ENCODE measurements at regions not wholly inside any gene's neighbourhood (a gene's known extent, or its start where the extent isn't known, plus 50 kb on each side); places are given as distances from the start of the nearest gene placed in this dataset.

DNA sequence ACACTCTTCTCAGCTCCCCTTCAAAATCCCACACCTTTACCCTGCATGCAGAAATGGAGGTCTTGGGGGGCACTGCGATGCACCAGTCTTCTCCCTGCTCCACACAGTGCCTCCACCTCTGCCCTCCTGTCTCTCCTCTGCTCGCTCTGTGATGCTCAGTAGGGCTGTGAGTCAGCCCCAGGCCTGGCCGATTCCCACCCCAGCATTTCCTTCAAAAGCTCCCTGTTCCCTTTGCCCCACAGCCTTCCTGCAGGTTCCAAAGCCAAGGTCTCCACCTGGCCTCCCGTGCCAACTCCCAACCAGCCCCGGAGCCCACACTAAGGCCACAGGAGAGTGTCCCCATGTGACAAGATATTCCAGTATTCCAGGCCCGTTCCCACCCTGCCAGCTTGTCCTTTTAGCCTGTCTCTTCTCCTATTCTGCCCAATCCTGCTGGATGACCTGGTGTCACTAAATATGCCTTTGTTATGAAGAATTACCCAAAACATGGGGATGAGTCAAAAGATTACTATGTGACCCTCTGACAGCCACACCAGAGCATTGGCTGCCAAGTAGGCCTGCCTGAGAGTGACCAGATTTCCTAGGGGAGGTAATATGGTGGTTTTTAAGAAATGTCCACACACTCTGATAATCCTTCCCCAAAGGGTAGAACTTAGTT lies 118.9 kb upstream of the NXT1 start:
- peak; percentile 38 for DNase-seq (ENCODE audit: low read depth)

DNA sequence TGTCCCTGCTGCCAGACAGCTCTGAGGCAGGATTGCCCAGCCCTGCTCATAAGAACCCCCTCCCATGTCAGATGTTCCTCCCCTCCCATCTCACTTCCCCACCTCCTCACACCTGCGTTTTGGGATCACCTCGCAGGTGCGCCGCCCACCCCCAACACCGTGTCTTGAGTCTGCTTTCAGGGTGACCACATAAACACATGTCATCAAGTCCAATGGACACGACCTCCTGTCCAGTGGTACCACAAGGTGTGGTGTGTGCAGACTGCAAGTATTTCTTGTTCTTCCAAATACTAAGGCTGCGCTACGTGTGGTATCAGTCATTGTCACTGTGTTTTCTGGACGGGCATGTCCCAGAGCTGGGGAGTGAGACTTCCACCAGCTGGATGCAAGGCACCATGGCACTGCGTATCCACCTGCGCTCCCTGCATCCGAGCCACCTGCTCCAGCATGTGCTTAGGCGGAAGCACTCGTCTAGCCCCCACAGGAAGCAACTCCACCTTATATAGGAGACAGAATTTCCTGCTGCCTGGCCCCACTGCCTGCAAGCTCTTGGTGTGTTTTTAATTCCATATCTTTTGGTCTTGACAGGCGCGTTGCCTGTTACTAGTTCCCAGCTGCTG lies 119.7 kb upstream of the NXT1 start:
- DNase-seq (ENCODE audit: low read depth), result no peak

DNA sequence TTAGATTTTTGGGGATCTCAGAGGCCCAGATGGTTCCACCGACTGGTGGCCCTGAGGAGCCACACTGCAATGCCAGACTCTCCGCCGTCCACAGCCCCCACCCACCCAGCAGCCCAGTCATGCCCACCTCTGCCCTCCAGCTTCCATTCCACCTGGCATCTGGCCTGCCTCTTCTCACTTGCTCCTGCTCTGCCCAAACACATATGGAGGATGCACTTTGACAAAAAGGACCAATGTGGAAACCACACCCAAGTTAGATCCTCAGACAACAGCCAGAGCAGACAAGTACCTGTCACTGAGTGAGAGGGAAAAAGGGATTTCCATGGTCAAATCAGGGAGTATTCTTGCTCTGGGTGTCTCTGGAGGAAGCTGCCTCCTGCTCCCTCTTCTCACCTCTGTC lies 120.6 kb upstream of the NXT1 start:
- no peak for DNase-seq (ENCODE audit: low read depth)

DNA sequence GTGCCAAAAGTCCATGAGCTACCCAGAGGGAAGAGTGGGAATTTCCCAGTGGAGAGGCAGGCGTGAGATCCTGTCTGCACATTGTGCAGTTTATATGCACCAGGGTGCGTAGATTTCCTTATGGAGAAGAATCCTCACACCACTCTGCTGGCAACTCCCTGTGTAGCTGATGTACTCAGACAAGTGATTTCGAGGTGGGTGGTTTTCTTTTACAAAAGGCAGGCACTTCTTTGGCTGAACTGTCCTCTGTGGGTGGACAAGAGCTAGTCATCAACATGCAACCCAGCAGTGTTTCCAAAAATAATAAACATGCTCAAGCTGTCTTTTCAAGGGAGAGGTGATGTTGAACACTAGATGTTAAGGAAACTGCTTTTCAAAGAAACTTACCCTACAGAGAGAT lies 121.7 kb upstream of the NXT1 start:
- DNase-seq (ENCODE audit: low read depth), result no peak

DNA sequence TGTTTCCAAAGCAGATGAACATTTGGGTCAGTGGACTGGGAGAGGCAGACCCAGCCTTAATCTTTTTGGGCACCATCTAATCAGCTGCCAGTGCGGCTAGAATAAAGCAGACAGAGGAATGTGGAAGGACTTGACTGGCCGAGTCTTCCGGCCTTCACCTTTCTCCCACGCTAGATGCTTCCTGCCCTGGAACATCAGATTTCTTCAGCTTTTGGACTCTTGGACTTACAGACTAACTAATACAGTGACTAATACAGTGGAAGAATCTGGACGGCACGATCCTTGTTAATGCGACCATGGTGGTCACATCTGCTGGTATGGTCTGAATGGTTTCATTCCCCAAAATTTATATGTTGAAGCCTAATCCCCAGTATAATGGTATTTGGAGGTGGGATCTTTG lies 122.6 kb upstream of the NXT1 start:
- DNase-seq (ENCODE audit: low read depth), result no peak

DNA sequence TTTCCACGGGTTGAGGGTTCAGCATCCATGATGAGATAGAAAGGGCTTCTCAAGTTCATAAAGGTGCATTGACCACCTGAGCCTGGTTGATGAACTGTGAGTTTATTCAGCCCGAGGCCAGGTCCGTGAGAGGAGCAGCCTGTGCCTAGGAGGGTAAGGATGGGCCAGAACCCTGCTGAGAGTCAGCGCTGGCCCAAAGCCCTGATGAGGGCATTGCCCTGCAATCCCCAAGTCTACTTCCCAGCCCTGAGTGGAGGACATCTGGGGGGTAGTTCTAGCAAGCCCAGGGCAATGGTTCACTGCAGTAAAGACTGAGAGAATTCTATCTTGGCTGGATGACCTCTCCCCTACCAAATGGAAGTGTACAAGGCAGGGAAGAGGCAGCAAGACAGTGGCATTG lies 123.3 kb upstream of the NXT1 start:
- no peak for DNase-seq (ENCODE audit: low read depth)

DNA sequence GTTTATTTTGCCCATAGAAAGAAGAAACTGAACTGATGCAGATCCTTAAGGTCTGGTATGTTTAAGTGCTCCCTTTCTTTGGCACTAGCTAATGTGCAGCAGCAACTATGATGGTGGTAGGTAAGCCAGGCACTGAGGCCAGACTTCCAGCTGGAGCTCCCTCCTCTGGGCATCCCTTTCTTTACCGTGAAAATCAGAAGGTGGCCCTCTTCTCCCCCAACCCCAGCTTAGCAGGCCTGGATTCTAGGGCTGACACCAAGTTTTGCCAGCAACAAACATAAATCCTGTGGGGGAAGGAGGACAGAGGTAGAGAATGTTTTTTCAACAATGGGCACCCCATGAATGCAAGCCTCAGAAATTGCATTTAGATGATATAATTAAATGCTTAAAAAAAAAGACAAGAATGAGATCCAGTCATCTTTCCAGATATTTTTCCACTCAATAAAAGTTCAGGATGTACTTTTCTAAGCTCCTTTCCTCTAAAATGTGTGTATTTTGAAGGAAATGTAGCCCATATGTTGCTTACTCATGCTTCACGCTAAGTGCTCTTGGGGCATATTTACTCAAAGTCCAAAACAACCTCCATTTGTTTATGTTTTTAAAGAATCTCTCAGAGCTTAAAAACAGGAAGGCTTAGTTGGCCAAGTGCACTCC lies 123.9 kb upstream of the NXT1 start:
- DNase-seq (ENCODE audit: low read depth), result no peak

DNA sequence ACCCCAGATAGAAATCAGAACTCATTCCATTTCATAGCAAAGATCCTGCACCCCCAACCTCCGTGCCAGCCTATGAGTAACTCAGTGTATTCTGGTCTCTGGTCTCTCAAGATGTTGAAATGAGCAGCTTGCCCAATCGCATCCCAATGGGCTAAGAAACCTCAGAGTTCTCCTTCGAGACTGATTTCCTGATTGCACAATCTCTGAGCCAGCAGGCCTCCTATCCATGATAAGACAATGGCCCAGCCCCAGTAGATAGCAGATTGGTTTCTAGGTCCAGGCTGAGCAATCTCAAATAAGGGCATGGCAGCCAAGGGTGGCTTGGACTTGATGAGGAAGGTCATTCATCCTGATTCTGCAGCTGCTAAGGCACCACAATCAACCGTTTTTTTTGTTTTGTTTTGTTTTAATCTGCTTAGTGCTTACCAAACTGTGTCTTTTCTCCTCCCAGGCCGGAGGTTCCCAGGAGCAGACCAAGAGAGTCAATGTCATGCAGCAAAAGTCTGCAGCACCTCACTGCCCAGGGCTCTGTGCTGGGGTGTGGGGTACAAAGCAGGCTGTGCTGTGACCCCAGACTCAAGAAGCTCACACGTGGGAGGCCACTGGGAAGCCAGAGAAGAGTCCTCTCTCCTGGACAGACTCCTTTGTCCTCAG lies 125.1 kb upstream of the NXT1 start:
- peak; percentile 87 for DNase-seq (ENCODE audit: low read depth)

DNA sequence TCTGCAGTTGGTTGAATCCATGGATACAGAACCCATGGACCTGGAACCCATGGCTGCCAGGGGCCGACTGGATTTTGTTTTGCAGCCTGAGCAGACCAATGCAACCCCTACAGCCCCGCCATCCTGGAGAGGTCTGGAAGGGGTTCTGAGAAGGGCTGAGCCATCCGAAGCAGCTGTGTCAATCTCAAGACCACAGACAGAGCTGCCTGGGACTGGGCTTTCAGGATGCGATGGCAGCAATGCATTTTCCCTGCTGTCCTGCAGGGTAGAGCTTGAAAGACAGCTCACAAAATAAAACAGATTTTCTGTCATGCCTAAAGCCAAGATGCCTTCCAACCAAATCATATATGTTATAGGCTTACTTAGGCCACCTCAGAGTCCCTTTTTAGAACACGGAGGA lies 125.8 kb upstream of the NXT1 start:
- DNase-seq (ENCODE audit: low read depth), result no peak

DNA sequence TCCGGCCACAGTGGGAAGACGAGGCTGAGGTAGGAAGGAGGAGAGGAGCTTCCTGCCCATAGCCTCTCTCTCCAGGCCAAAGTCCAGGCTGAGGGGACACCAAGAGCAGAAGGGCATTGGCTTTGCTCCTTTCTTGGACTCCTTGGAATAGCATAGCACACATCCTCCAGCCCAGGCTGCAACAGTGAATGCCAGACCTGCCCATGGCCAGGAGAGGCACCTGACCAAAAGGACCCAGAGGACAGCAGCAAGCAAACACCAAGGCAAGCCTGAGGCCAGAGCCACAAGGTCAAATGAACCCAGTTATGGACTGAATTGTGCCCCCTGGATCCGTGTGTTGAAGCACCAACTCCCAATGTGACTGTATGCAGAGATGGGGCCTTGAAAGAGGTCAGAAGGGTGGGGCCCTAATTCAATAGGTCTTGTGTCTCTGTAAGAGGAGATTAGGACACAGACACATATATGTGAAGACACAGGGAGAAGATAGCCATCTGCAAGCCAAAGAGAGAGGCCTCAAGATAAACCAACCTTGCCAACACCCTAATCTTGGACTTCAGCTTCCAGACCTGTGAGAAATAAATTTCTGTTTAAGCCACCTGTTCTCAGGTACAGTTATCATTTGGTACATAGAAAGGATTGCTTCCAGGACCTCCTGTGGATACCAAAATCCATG lies 126.5 kb upstream of the NXT1 start:
- no peak for DNase-seq (ENCODE audit: low read depth)

DNA sequence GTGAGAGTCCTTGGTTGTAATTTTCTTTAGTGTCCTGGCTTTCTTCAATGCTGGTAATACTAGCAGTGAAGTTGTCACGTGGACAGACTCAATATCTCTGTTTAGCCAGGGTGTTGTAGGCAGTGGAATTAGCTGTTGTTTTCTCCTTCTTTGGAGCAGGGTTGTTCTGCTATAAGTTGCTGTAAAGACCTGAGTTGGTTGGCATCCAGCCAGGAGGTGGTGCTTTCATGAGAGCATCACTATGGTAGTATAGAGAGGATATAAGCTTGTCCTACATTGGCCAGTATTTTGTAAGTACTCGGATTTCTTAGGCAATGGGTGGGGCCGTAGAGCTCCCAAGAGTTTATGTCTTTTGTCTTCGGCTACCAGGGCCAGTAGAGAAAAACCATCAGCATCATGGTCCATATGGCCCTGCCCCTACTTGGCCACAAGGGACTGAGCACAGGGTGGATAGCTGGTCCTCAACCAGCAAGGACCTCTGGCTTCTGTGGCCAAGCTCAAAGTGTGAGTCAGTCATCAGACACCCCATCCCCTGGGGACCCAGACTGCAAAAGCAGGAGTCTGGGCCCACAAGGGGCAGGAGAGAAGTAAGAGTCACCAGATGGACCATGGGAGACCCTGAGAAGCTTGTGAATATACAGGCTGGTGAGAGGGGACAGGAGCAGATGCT lies 127.9 kb upstream of the NXT1 start:
- DNase-seq (ENCODE audit: low read depth), result no peak

DNA sequence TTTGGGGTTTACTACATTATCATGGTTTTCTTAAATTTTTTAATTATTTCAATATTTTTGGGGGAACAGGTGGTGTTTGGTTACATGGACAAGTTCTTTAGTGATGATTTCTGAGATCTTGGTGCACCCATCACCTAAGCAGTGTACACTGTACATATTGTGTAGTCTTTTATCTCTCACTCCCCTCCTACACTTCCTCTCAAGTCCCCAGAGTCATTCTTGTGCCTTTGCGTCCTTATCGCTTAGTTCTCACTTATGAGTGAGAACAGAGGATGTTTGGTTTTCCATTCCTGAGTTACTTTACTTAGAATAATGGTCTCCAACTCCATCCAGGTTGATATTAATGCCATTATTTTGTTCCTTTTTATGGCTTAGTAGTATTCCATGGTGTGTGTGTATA lies 130.9 kb upstream of the CD93 start:
- no peak for DNase-seq (ENCODE audit: low read depth)

DNA sequence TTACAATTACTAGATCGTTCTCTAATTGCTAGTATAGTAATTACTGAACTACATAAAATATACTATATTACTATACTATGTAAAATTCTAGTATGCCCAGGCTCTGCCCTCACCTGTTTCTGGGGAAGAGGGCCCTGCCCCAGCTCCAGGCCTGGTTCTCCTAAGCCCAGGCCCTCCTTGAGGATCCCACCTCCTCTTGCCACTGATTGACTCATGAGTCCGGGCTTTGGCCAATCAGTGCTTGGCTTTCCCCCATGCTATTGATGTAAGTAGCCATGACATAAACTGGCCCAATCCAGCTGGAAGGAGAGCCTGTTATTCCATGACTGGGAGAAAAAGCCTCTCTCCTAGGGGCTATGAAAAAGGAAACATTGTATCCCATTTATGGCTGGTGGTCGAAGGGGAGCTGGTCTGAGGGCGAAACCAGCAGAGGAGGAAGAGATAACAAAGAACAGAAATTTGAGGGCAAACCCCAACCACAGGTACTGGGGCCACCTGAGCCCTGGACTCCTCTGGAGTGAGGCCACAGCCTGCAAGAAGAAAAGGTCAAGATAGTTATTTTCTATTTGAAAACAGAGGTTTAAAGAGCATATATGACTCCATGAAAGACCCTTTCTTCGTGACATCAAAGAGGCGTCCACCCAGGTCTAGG lies 129.3 kb upstream of the CD93 start:
- DNase-seq (ENCODE audit: low read depth), result no peak

DNA sequence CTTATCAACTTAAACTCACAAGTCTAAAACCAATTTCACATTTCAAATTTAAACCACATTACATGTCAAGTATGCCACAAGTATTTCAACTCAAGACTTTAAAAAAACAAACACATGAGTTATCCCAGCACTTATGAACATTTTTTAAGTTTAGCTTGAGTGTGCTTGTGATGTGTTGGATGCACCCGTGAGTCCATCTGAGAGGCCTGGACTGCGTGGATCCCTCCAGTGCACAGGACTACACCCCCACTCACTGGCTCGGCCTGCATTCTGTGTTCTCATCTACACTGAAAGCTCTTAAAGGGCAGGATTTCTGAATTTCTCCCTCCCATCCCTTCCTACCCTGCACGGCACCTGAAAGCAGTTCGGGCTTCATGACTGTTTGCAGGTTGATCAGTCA lies 128.8 kb upstream of the CD93 start:
- DNase-seq (ENCODE audit: low read depth), result no peak

DNA sequence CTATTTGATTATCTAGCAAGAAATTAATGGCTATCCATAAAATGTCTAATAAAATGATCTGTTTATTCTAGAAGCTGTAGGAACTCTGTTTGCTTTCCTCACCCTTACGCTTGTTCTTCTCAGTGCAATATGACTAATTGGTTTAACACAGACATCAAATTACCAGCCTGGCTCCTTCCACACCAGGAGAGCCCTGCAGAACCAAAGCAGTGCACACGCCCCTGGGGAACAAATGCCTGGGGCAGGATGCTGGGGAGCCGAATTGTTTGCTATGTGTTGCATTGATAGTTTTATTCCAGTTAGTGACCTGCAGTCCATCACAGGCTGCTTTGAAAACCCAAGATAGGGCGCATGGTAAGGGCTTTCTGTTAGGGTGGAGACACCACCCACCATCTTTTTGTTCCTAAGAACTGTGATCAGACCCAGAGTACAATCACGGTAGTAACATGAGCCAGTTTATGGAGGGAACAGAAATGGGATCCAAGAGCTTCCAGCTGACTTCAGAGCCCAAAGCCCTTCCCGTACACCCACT lies 126.4 kb upstream of the CD93 start:
- no peak for DNase-seq (ENCODE audit: low read depth)

DNA sequence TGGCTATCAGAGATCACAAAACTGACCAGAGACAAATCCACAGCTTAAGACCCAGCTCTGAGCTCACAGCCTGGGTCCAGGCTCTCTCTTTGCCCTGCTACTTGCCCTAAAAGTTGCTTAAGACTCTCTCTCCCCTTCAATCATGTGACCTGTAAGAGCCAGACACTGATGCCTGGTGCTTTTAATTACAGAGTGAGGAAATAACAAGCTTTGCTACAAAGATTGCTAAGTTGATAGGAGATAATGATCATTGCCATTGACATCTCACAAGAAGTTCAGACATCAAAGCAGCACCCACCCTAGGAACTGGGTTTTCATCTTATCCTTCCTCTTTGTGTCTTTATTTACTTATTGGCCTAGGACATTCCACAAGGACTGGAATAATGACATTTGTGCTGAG lies 125.9 kb upstream of the CD93 start:
- DNase-seq (ENCODE audit: low read depth), result no peak

DNA sequence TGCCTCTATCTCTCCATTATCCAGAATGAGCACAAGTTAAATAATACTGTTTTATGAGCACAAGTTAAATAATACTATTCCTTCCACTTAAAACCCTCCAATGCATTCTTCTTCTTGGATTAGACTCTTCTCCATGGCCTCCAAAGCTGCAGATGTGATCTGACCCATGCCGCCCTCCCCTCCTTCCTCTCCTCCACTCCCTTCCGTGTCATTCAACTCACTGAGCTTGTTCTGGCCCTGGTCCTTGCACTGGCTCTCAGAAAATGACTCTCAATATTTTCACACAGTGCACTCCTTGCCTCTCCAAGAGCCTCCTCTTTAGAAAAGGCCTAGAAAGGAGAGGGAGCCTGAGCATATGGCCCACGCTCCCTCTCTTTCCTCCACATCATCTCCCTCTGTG lies 125.0 kb upstream of the CD93 start:
- DNase-seq (ENCODE audit: low read depth), result no peak

DNA sequence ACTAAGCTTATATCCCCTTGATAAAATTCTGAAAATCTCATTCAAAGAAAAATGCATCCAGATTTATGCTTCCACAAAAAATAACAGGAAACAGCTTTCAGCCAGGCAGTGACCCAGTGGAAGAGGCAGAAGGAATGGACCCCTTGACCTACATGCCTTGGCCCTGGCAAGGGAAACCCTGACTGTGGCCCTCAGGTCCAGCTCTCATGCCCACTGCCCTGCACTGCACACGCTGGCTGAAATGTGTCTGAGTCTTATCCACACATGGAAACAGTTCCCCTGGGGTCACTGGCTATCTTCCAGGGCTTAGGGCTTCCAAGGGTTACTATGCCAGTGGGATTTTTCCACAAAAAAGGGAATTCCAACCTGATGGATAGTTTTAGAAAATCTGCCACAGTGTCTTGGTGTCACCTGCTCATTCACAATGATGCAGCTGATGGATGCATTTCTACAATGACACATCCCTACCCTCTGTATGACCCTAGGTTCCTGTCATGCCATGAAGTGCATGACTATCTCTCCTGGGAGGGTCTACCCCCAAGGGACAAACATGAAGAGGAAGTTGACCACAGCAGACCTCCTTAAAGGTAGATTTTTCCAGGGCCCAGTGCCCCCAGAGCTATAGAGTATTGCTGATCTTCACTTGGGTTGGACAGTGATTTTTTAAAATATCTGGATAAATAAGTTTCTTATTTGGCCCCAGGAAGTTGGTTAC lies 121.9 kb upstream of the CD93 start:
- no peak for DNase-seq (ENCODE audit: low read depth)

DNA sequence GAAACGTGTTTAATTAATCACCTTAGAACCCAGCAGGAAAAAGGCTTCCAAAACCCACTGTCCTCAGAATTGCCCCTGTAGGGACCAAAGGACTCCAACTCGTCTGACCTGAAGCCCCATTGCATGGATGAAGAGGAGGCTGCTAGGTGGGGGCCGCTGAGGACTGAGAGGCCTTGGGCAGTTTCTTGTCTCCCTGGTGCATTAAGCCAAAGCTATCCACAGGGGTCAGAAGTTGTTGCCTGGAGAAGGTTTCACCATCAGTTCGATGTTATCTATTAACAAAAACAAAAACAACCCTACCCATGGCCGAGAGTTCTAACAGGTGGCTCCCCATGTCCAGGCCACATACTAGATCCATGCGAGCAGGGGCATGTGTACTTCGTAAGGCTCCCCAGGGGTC lies 120.9 kb upstream of the CD93 start:
- DNase-seq (ENCODE audit: low read depth), result no peak

DNA sequence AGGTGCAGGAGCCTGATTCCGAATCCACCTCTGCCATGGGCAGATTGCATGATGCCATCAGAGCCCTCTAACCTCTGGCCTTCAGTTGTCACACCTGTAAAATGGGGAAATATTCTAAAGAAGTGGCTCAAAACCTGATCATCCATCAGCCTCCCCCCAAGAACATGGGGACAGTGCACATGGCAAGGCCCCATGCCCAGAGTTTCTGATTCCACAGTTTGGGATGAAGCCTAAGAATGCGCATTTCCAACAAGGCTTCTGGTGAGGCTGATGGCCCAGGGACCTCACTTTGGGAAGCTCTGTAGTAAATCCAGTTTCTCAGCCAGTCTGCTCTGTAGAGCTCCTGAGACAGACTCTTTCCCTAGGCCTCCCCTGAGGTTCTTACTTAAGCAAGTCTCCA lies 119.9 kb upstream of the CD93 start:
- no peak for DNase-seq (ENCODE audit: low read depth)

DNA sequence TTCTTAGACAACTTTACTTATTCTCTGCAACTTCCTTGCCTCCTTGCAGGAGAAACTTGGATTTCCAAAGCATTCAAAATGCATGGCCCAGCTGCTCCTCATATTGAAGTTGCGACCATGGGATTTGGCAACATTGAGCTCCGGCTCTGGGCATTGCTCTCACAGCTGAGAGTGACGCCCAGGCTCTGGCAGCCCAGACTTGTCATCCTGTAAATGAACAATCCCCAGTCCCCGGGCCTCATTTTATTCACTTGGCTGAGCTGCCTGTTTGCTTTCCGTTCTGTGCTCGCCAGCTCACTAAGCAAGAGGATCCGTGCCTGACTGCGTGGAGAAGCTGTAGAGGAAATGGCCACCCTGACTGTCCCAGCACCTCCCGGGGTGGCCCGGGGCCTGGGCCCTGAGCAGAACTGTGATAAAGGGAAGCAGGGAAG lies 119.5 kb upstream of the CD93 start:
- no peak for DNase-seq (ENCODE audit: low read depth)
